Fibroblast of villous mesenchyme (primary cell): ENCODE measurements at regions not wholly inside any gene's neighbourhood (a gene's known extent, or its start where the extent isn't known, plus 50 kb on each side); places are given as distances from the start of the nearest gene placed in this dataset.
"Not testable (repeated sequence)": the region's sequence is repeated elsewhere in the genome, so short reads cannot be mapped to it uniquely, and the experiment has no call there.

Source experiments
- DNase-seq: peaks from one replicate; pipeline ENCODE4 v3.0.0-alpha.2; 2010; ENCODE audit warnings: low read depth
- H3K4me3 ChIP-seq: 2 replicates; pipeline ENCODE4 v1.5.1; 2011; ENCODE audit warnings: low read depth, mild to moderate bottlenecking, low read length
- TF ChIP-seq, protein P1 (sequence below): IDR thresholded peaks from 2 replicates; pipeline ENCODE4 v1.5.1; 2012; ENCODE audit warnings: low read depth, mild to moderate bottlenecking, low read length; ENCODE audit not compliant: insufficient read depth

DNA sequence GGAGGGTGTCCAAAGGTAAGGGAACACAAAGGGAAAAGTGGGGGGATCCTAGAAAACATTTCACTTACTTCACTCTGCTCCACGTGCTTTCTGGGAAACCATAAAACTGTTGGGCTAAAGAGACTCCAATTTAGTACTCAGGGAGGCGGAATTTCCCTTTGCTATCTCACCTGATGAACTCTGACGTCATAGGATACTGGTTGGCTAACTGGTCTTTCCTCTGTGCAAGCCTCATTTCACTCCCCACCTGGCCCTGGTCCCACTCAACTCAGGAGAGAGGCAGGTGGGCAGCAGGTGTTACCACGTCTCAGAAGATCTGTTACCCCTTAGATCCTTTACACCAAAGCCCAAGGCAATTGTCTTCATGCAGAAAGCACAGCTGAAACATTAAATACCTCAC, 51.8 kb upstream of the PMAIP1 start:
- TF ChIP-seq, protein P1, sequence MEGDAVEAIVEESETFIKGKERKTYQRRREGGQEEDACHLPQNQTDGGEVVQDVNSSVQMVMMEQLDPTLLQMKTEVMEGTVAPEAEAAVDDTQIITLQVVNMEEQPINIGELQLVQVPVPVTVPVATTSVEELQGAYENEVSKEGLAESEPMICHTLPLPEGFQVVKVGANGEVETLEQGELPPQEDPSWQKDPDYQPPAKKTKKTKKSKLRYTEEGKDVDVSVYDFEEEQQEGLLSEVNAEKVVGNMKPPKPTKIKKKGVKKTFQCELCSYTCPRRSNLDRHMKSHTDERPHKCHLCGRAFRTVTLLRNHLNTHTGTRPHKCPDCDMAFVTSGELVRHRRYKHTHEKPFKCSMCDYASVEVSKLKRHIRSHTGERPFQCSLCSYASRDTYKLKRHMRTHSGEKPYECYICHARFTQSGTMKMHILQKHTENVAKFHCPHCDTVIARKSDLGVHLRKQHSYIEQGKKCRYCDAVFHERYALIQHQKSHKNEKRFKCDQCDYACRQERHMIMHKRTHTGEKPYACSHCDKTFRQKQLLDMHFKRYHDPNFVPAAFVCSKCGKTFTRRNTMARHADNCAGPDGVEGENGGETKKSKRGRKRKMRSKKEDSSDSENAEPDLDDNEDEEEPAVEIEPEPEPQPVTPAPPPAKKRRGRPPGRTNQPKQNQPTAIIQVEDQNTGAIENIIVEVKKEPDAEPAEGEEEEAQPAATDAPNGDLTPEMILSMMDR = no peak
- no peak overlapping the region for H3K4me3 ChIP-seq
- DNase-seq = no peak

DNA sequence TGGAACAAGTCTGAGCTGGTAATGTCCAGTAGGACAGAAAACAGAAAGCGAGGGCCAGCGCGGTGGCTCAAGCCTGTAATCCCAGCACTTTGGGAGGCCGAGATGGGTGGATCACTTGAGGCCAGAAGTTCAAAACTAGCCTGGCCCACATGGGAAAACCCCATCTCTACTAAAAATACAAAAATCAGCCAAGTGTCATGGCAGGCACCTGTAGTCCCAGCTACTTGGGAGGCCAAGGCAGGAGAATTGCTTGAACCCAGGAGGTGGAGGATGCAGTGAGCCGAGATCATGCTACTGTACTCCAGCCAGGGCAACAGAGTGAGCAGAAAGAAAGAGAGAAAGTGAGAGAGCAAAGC, 52.3 kb upstream of the PMAIP1 start:
- DNase-seq, H3K4me3 ChIP-seq: not testable (repeated sequence)

DNA sequence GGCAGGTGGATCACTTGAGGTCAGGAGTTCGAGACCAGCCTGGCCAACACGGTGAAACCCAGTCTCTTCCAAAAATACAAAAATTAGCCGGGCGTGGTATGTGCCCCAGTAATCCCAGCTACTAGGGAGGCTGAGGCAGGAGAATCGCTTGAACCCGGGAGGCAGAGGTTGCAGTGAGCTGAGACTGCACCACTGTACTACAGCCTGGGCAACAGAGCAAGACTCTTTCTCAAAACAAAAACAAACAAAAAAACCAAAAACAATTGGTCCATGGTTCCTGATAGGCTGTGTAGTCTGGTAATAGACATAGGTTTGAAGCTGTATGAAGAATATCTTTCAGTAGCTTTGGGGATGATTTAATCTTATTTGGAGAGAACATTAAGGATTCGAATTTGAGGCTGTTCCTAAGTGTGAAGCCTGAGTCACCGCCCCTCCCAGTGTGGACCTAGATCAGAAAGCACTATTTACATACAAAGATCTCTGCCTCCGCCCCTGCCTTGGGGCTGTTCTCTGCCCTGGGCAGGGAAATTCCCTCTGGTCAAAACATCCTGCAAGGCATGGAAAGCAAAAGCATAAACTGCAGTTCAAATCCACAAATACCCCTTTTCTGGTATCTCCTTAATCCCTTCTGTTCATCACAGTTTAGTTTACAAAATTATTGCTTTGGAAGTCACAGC, 52.8 kb upstream of the PMAIP1 start:
- H3K4me3 ChIP-seq = no peak overlapping the region
- peak; percentile 91 for DNase-seq
- TF ChIP-seq, protein P1 = no peak

DNA sequence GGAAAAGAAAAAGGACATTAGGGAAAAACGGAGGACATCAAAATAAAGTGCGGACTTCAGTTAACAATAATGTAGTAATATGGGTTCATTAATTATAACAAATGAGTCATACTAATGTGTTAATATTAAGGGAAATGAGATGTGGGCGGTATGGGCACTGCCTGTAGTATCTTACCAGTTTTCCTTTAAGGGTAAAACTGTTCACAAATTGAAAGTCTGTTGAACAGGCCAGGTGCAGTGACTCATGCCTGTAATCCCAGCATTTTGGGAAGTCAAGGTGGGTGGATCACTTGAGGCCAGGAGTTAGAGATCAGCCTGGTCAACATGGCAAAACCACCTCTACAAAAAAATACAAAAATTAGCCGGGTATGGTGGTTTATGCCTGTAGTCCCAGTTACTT, 56.8 kb upstream of the PMAIP1 start:
- H3K4me3 ChIP-seq = no peak overlapping the region
- TF ChIP-seq, protein P1 = no peak
- no peak for DNase-seq

DNA sequence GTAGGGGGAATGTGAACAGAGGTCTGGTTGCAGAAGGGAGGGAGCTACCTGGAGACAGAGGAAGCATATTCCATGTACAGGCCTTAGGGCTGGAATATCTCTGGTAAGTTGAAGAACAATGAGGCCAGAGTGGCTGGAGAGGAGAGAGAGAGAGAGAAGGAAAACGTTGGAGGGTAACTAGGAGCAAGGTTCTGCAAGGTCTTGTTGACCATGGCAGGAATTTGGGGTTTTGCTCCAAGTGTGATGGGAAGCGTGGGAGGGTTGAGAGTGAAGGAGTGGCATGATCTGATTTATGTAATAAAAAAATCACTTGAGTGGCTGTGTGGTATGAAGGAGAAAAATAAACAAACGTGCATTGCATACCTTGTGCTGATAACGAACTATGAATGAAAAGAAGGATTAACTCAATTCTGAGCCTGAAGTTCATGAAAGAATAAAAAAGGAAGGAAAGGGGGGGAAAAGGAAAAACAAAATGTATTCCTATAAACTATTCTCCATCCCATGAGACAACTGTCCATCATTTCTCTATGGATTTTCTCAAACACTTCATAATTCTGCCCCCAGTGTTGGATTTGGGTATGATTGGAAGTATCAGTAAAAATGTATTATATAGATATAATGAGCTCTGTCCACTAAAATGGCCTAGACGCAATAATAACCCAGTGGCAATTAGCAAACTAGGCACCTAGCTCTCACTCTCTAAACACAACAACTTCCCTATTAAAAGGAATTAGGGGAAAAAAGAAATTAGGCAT, 59.7 kb upstream of the PMAIP1 start:
- TF ChIP-seq, protein P1 = peak; percentile 14
- no peak for DNase-seq

DNA sequence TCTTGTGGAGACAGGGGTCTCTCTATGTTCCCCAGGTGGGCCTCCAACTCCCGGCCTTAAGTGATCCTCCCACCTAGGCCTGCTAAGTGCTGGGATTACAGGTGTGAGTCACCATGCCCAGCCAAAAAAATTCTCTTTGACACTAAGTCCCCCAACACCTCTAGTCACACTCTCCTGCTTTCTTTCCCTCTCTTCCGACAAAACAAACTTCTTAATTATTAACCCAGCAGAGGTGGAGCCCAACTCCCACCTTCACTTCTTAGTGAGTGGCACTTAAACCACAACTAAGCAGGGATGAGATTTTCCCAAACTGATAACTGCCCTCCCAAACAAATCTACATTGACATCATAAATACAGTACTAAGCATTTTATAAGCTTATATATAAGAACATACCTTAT, 60.5 kb upstream of the PMAIP1 start:
- DNase-seq = no peak
- TF ChIP-seq, protein P1 = no peak
- H3K4me3 ChIP-seq = no peak overlapping the region

More for the DNA sequence above, 59.7 kb upstream of the PMAIP1 start:
- H3K4me3 ChIP-seq = no peak overlapping the region

DNA sequence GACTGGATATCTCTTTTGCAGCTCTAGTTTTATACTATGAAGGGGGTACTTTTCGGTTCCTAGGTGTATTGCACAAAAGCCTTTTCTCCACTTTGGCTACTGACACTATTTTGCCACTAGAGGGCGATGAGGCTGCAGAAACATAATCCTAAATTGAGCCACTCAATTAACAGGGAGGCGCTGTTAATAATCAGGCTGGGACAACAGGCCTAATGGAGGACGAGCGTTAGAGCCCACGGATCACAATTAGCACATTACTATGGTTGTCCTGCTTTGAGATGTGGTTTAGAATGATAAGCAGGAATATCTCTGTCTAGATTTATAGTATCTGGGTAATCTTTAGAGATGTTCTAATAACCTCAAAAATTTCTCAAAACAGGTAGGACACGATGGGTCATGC, 62.2 kb upstream of the PMAIP1 start:
- peak; percentile 75 for DNase-seq
- TF ChIP-seq, protein P1 = peak; percentile 96
- no peak overlapping the region for H3K4me3 ChIP-seq
